Peyer's patch (tissue), 4 donors: ENCODE measurements at regions not wholly inside any gene's neighbourhood (a gene's known extent, or its start where the extent isn't known, plus 50 kb on each side); places are given as distances from the start of the nearest gene placed in this dataset.
"Not testable (repeated sequence)": the region's sequence is repeated elsewhere in the genome, so short reads cannot be mapped to it uniquely, and the experiment has no call there.

ENCODE experiments used
- DNase-seq, 3 donors: peaks; one replicate each; pipeline ENCODE4 v3.0.0-alpha.2; 2017 to 2019
- H3K27ac ChIP-seq, 4 donors: fragments of 200-600 bp; sonication (generic); one replicate each; pipeline ENCODE4 v1.5.1; 2016 to 2019
- H3K27me3 ChIP-seq, 2 donors: fragments of 200-600 bp; sonication (generic); one replicate each; pipeline ENCODE4 v1.5.1; 2019
- H3K36me3 ChIP-seq, 3 donors: fragments of 200-600 bp; sonication (generic); one replicate each; pipeline ENCODE4 v1.5.1; 2016 to 2019
- H3K4me1 ChIP-seq, 4 donors: fragments of 200-600 bp; sonication (generic); one replicate each; pipeline ENCODE4 v1.5.1; 2016 to 2019
- H3K4me3 ChIP-seq, 4 donors: fragments of 200-600 bp; sonication (generic); 1 replicate in 3 of 4; 2 replicates in 1 of 4; pipeline ENCODE4 v1.5.1; 2016 to 2019; ENCODE audit warnings: mild to moderate bottlenecking in 1 of 4
- H3K9me3 ChIP-seq, 4 donors: fragments of 200-600 bp; sonication (generic); one replicate each; pipeline ENCODE4 v1.5.1; 2016 to 2019; ENCODE audit warnings: mild to moderate bottlenecking in 1 of 4
- CTCF ChIP-seq, 6 experiments: fragments of 450-650 bp in 4 of 6; fragments of 200-600 bp in 2 of 6; sonication (generic) in 1 of 6; IDR thresholded peaks; one replicate each; pipeline ENCODE4 v1.5.1; 2017 to 2019; ENCODE audit warnings: antibody characterized with exemption in 6 of 6, mild to moderate bottlenecking in 3 of 6, moderate library complexity in 1 of 6
- POLR2A ChIP-seq, 2 donors: fragments of 450-650 bp; IDR thresholded peaks; one replicate each; pipeline ENCODE4 v1.5.1; 2017; ENCODE audit warnings: antibody characterized with exemption in 2 of 2, mild to moderate bottlenecking in 2 of 2, moderate library complexity in 2 of 2

GRCh38 chr11:44475114-44475686, 90.3 kb upstream of the CD82 start:
- Histone ChIP-seq H3K9me3 (no peaks in the 10 kb centered on the region), H3K4me3 (no peak overlapping the region), H3K27me3 (no peaks in the 10 kb centered on the region), H3K27ac (no peak overlapping the region), H3K4me1 (no peaks in the 10 kb centered on the region), H3K36me3 (no peaks in the 10 kb centered on the region)
- TF ChIP-seq CTCF (IDR thresholded peaks at IDR 0.05) = no peak
- TF ChIP-seq POLR2A (IDR thresholded peaks at IDR 0.05) = no peak
- DNase-seq = no peak

GRCh38 chr11:44482338-44482737, 83.1 kb upstream of the CD82 start:
- H3K4me3 ChIP-seq, DNase-seq, H3K27ac ChIP-seq: not testable (repeated sequence)

GRCh38 chr11:44483919-44484610, 81.4 kb upstream of the CD82 start:
- no peak overlapping the region for H3K4me3 ChIP-seq
- H3K36me3 ChIP-seq = no peaks in the 10 kb centered on the region
- TF ChIP-seq CTCF (IDR thresholded peaks at IDR 0.05) (peak in 2 of 6 experiments; percentile 7 to 13), POLR2A (IDR thresholded peaks at IDR 0.05) (no peak)
- no peak overlapping the region for H3K27ac ChIP-seq
- H3K4me1 ChIP-seq = no peaks in the 10 kb centered on the region
- peaks cover 0 to 3% (median 0%) of the 10 kb centered on the region in 4 donors for H3K9me3 ChIP-seq
- H3K27me3 ChIP-seq = no peaks in the 10 kb centered on the region
- DNase-seq = no peak

More at GRCh38 chr11:44482338-44482737, 83.1 kb upstream of the CD82 start:
- not testable (repeated sequence) for H3K36me3 ChIP-seq, H3K27me3 ChIP-seq, H3K4me1 ChIP-seq, H3K9me3 ChIP-seq

- H3K9me3 ChIP-seq = peaks cover 0 to 3% (median 0%) of the 10 kb centered on the region in 4 donors
- no peaks in the 10 kb centered on the region for H3K27me3 ChIP-seq
- H3K27ac ChIP-seq = no peak overlapping the region
- DNase-seq = no peak
- TF ChIP-seq CTCF (IDR thresholded peaks at IDR 0.05) (no peak), POLR2A (IDR thresholded peaks at IDR 0.05) (no peak)
- H3K36me3 ChIP-seq = no peaks in the 10 kb centered on the region
- no peaks in the 10 kb centered on the region for H3K4me1 ChIP-seq
- no peak overlapping the region for H3K4me3 ChIP-seq
Measured at GRCh38 chr11:44488165-44488965, 77.1 kb upstream of the CD82 start.

- no peak overlapping the region for H3K4me3 ChIP-seq
- H3K36me3 ChIP-seq = no peaks in the 10 kb centered on the region
- no peak for TF ChIP-seq CTCF (IDR thresholded peaks at IDR 0.05)
- TF ChIP-seq POLR2A (IDR thresholded peaks at IDR 0.05) = no peak
- H3K27me3 ChIP-seq = no peaks in the 10 kb centered on the region
- no peaks in the 10 kb centered on the region for H3K4me1 ChIP-seq
- H3K27ac ChIP-seq = no peak overlapping the region
- no peaks in the 10 kb centered on the region for H3K9me3 ChIP-seq
- DNase-seq = no peak
Measured at GRCh38 chr11:44493383-44493782, 72.1 kb upstream of the CD82 start.

- Histone ChIP-seq H3K4me3 (no peak overlapping the region), H3K27ac (no peak overlapping the region), H3K36me3 (no peaks in the 10 kb centered on the region), H3K27me3 (no peaks in the 10 kb centered on the region), H3K9me3 (no peaks in the 10 kb centered on the region), H3K4me1 (no peaks in the 10 kb centered on the region)
- TF ChIP-seq CTCF (IDR thresholded peaks at IDR 0.05) (no peak), POLR2A (IDR thresholded peaks at IDR 0.05) (no peak)
- no peak for DNase-seq
Measured at GRCh38 chr11:44493930-44494329, 71.5 kb upstream of the CD82 start.
